ENCODE measurements at regions not wholly inside any gene's neighbourhood (a gene's known extent, or its start where the extent isn't known, plus 50 kb on each side); places are given as distances from the start of the nearest gene placed in this dataset.

DNA sequence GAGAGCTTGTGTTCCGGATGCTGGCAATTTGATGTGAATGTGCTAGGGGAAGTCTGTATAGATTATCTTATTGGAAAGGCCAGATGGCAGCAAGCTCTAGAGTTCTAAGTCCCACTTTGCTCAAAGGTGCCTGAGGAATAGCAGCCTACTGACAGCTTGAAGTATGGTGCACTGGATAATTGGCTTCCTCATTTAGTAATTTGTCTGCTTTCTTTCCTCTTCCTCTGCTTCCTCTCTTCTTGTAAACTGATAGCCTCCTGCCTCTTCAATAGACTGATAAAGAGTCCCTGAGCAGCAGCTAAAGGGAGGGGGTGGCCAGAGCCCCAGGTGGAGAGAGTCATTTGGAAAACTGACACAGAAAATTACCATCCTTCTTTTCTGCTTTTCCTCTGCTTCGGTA, 177.3 kb downstream of the FGF1 start:
- ChIA-PET CTCF (interaction anchor here (0.6 kb wide), 1 partner anchor 10 kb away, joined by 4 read pairs; no protein-coding TSS in a partner anchor), POLR2A (no interaction called here)
- no peaks in the 10 kb centered on the region for H3K27me3 Mint-ChIP-seq (ENCODE audit: insufficient read depth, unreplicated experiment)
- no peak overlapping the region for H3K4me3 Mint-ChIP-seq (ENCODE audit: unreplicated experiment)
- no peak overlapping the region for H3K27ac Mint-ChIP-seq (ENCODE audit: low read depth, unreplicated experiment)
- DNase-seq (ENCODE audit: unreplicated experiment) = no peak
- H3K4me1 Mint-ChIP-seq (ENCODE audit: insufficient read depth, unreplicated experiment) = peaks cover 13% of the 10 kb centered on the region
- BruUV-seq (replicated peaks) = no TSS peak
- H3K9me3 Mint-ChIP-seq (ENCODE audit: unreplicated experiment) = no peaks in the 10 kb centered on the region
- peaks cover 9% of the 10 kb centered on the region for H3K36me3 Mint-ChIP-seq (ENCODE audit: insufficient read depth, unreplicated experiment)
- intact Hi-C loops (cut with micrococcal nuclease) = no loop called here
- TF ChIP-seq, protein P1, sequence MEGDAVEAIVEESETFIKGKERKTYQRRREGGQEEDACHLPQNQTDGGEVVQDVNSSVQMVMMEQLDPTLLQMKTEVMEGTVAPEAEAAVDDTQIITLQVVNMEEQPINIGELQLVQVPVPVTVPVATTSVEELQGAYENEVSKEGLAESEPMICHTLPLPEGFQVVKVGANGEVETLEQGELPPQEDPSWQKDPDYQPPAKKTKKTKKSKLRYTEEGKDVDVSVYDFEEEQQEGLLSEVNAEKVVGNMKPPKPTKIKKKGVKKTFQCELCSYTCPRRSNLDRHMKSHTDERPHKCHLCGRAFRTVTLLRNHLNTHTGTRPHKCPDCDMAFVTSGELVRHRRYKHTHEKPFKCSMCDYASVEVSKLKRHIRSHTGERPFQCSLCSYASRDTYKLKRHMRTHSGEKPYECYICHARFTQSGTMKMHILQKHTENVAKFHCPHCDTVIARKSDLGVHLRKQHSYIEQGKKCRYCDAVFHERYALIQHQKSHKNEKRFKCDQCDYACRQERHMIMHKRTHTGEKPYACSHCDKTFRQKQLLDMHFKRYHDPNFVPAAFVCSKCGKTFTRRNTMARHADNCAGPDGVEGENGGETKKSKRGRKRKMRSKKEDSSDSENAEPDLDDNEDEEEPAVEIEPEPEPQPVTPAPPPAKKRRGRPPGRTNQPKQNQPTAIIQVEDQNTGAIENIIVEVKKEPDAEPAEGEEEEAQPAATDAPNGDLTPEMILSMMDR (IDR thresholded peaks at IDR 0.05; ENCODE audit: unreplicated experiment) = no peak

DNA sequence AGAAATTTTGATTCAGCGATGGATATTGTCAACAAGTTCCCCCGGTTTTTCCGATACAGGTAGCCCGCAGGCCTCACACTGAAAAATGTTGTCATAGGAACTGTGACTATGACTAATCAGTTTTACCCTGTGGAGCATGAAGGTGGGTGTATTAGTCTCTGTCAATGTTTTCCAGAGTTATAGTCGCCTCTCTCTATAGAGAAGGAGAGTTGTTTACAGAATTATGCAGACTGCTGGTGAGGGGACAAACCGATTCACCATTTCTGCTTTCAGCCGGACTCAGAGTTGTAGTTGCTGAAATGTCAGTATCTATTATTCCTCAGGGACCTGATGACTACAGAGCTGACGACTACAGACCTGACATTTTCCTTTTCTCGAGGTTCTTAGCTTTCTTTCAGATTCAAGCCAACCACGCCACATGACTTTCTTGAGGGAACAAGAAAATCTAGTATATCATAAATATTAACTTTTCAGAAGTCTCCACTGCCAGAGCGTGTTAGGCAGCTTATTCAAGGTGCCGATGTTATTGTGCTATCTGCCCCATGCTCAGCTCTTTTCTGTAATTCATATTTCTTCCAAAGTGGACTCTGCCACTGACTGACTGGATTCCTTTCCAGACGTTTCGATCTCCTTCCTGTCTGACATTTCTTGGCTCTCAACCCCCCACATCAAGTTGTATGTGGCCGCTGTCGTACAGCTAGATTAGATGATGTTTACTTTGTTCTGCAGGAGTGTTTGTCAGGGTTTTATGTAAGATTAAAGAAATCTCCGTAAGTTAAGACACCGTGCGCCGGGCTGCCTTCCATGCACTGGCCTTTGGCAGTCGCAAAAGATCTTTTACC, 178.1 kb downstream of the FGF1 start:
- Mint-ChIP-seq H3K27ac (ENCODE audit: low read depth, unreplicated experiment) (no peak overlapping the region), H3K27me3 (ENCODE audit: insufficient read depth, unreplicated experiment) (no peaks in the 10 kb centered on the region), H3K9me3 (ENCODE audit: unreplicated experiment) (no peaks in the 10 kb centered on the region), H3K36me3 (ENCODE audit: insufficient read depth, unreplicated experiment) (peaks cover 4% of the 10 kb centered on the region), H3K4me1 (ENCODE audit: insufficient read depth, unreplicated experiment) (peaks cover 10% of the 10 kb centered on the region), H3K4me3 (ENCODE audit: unreplicated experiment) (no peak overlapping the region)
- ChIA-PET POLR2A (no interaction called here), CTCF (interaction anchor here (0.7 kb wide), 2 partner anchors 20 to 41 kb away, joined by 3 to 5 read pairs; no protein-coding TSS in a partner anchor)
- TF ChIP-seq, protein P1 (IDR thresholded peaks at IDR 0.05; ENCODE audit: unreplicated experiment) = no peak
- no TSS peak for BruUV-seq (replicated peaks)
- DNase-seq (ENCODE audit: unreplicated experiment) = no peak
- intact Hi-C loops (cut with micrococcal nuclease) = no loop called here

DNA sequence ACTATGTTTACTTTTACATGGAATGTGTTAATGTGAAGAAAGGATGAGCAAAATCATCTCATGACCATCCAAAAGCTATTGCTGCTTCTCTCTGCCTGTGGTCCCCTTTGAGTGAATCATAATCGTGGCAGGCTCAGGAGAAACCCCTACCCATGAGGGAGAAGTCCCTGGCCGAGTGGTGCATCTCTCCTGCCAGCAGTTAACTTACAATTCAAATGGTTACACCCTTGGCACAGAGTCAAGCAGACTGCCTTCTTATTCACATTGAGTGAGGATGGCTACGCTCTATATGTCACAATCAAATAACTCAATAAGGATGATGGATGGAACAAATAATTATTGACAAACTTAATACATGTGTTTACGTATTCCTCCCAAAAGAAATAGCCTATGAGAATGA, 179.1 kb downstream of the FGF1 start:
- ChIA-PET CTCF (no interaction called here), POLR2A (interaction anchor here (0.9 to 1.0 kb wide), 2 partner anchors 14 to 150 kb away, joined by 3 to 5 read pairs; no protein-coding TSS in a partner anchor)
- no peaks in the 10 kb centered on the region for H3K36me3 Mint-ChIP-seq (ENCODE audit: insufficient read depth, unreplicated experiment)
- TF ChIP-seq, protein P1 (IDR thresholded peaks at IDR 0.05; ENCODE audit: unreplicated experiment) = no peak
- H3K4me1 Mint-ChIP-seq (ENCODE audit: insufficient read depth, unreplicated experiment) = peaks cover 6% of the 10 kb centered on the region
- H3K27me3 Mint-ChIP-seq (ENCODE audit: insufficient read depth, unreplicated experiment) = no peaks in the 10 kb centered on the region
- intact Hi-C loops (cut with micrococcal nuclease) = no loop called here
- no peak overlapping the region for H3K27ac Mint-ChIP-seq (ENCODE audit: low read depth, unreplicated experiment)
- DNase-seq (ENCODE audit: unreplicated experiment) = peak; percentile 40
- no peak overlapping the region for H3K4me3 Mint-ChIP-seq (ENCODE audit: unreplicated experiment)
- BruUV-seq (replicated peaks) = no TSS peak
- no peaks in the 10 kb centered on the region for H3K9me3 Mint-ChIP-seq (ENCODE audit: unreplicated experiment)

DNA sequence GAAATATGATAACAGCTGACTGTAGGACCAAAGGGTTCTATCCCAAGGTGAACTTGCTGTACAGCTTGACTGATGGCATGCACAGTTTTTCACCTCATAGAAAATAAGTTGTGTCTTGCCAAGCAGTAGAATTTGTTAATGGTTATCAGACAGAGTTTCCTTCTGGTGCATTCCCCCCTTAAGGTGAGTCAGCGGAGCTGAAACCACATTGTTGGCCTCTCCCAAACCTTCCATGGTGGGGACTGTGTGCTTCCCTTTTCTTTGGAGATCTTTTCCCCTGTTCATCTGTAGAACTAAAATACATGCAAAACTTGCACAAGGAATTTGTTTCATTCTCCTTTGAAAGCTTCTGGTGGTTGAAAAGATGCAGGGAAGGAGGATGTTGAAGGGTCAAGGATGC, 179.8 kb downstream of the FGF1 start:
- Mint-ChIP-seq H3K9me3 (ENCODE audit: unreplicated experiment) (no peaks in the 10 kb centered on the region), H3K27me3 (ENCODE audit: insufficient read depth, unreplicated experiment) (no peaks in the 10 kb centered on the region), H3K36me3 (ENCODE audit: insufficient read depth, unreplicated experiment) (no peaks in the 10 kb centered on the region), H3K27ac (ENCODE audit: low read depth, unreplicated experiment) (no peak overlapping the region), H3K4me1 (ENCODE audit: insufficient read depth, unreplicated experiment) (peaks cover 6% of the 10 kb centered on the region), H3K4me3 (ENCODE audit: unreplicated experiment) (no peak overlapping the region)
- intact Hi-C loops (cut with micrococcal nuclease) = no loop called here
- ChIA-PET CTCF (interaction anchor here (0.8 kb wide), 1 partner anchor 44 kb away, joined by 3 read pairs; no protein-coding TSS in a partner anchor), POLR2A (interaction anchor here (0.9 to 1.0 kb wide), 3 partner anchors 10 to 150 kb away, joined by 3 to 5 read pairs (median 3); no protein-coding TSS in a partner anchor)
- TF ChIP-seq, protein P1 (IDR thresholded peaks at IDR 0.05; ENCODE audit: unreplicated experiment) = no peak
- no TSS peak for BruUV-seq (replicated peaks)
- peak; percentile 18 for DNase-seq (ENCODE audit: unreplicated experiment)
